LNCAP (cell line): ENCODE measurements at regions not wholly inside any gene's neighbourhood (a gene's known extent, or its start where the extent isn't known, plus 50 kb on each side); places are given as distances from the start of the nearest gene placed in this dataset.

Source experiments
- CTCF ChIP-seq: fragments of 450-650 bp; IDR thresholded peaks from 2 replicates; pipeline ENCODE4 v1.5.1; 2017; ENCODE audit warnings: mild to moderate bottlenecking

GRCh38 chr7:81110673-81111072, 191.8 kb upstream of the SEMA3C start:
- TF ChIP-seq CTCF = no peak

- no peak for TF ChIP-seq CTCF
These were observed 179.4 kb upstream of the SEMA3C start for GRCh38 chr7:81098213-81098612.

GRCh38 chr7:81094952-81095351, 176.1 kb upstream of the SEMA3C start:
- no peak for TF ChIP-seq CTCF

- TF ChIP-seq CTCF = no peak
These were observed 162.8 kb upstream of the SEMA3C start for GRCh38 chr7:81081616-81082015.

- no peak for TF ChIP-seq CTCF
These were observed 161.7 kb upstream of the SEMA3C start for GRCh38 chr7:81080553-81080952.

- TF ChIP-seq CTCF = no peak
These were observed 160.9 kb upstream of the SEMA3C start for GRCh38 chr7:81079746-81080145.

- no peak for TF ChIP-seq CTCF
These were observed 156.3 kb upstream of the SEMA3C start for GRCh38 chr7:81075150-81075549.

- TF ChIP-seq CTCF = no peak
These were observed 155.6 kb upstream of the SEMA3C start for GRCh38 chr7:81074406-81074805.
